Endothelial cell (in vitro differentiated cells): ENCODE measurements at regions not wholly inside any gene's neighbourhood (a gene's known extent, or its start where the extent isn't known, plus 50 kb on each side); places are given as distances from the start of the nearest gene placed in this dataset.

ENCODE experiments used
- DNase-seq: peaks from one replicate; pipeline ENCODE4 v3.0.0; 2021; ENCODE audit warnings: low spot score
- H3K27ac Mint-ChIP-seq: one replicate; pipeline ENCODE4 v1.8.0; 2021; ENCODE audit warnings: mixed read lengths, inconsistent platforms; ENCODE audit not compliant: unreplicated experiment
- H3K27me3 Mint-ChIP-seq: one replicate; pipeline ENCODE4 v1.8.0; 2021; ENCODE audit warnings: mild to moderate bottlenecking, moderate library complexity, mixed read lengths, inconsistent platforms; ENCODE audit not compliant: unreplicated experiment
- H3K36me3 Mint-ChIP-seq: one replicate; pipeline ENCODE4 v1.8.0; 2021; ENCODE audit warnings: mild to moderate bottlenecking, low read depth, mixed read lengths, inconsistent platforms; ENCODE audit not compliant: unreplicated experiment
- H3K4me1 Mint-ChIP-seq: one replicate; pipeline ENCODE4 v1.8.0; 2021; ENCODE audit warnings: mild to moderate bottlenecking, mixed read lengths, inconsistent platforms; ENCODE audit not compliant: unreplicated experiment
- H3K4me3 Mint-ChIP-seq: one replicate; pipeline ENCODE4 v1.8.0; 2021; ENCODE audit warnings: mild to moderate bottlenecking, mixed read lengths, inconsistent platforms; ENCODE audit not compliant: unreplicated experiment
- H3K9me3 Mint-ChIP-seq: one replicate; pipeline ENCODE4 v1.8.0; 2021; ENCODE audit warnings: mixed read lengths, inconsistent platforms; ENCODE audit not compliant: unreplicated experiment
- TF ChIP-seq, protein P1 (sequence below): fragments of 200-600 bp; sonication (generic); IDR thresholded peaks from one replicate; pipeline ENCODE4 v1.5.0; 2021; ENCODE audit warnings: antibody characterized with exemption; ENCODE audit not compliant: unreplicated experiment

DNA sequence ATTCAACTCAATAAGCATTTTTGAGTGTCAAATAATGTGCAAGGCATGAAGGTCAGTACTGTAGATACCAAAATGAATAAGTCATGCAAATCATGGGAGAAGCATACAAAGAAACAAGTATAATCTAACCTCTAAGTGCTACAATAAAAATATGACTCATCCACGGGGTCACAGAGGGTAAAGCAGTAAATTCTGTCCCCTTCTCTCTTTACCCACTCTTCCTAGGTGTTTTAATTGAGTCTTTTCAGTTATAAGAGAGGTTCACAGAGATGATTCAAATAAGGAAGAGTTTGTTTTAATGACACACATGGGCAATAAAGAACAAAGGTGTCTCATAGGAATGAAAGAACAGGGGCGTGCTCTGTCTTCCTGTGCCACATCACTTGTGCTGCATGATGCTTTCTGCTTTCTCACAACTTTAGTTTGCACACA lies 71.5 kb upstream of the DAAM1 start:
- H3K27me3 Mint-ChIP-seq, result no peaks in the 10 kb centered on the region

DNA sequence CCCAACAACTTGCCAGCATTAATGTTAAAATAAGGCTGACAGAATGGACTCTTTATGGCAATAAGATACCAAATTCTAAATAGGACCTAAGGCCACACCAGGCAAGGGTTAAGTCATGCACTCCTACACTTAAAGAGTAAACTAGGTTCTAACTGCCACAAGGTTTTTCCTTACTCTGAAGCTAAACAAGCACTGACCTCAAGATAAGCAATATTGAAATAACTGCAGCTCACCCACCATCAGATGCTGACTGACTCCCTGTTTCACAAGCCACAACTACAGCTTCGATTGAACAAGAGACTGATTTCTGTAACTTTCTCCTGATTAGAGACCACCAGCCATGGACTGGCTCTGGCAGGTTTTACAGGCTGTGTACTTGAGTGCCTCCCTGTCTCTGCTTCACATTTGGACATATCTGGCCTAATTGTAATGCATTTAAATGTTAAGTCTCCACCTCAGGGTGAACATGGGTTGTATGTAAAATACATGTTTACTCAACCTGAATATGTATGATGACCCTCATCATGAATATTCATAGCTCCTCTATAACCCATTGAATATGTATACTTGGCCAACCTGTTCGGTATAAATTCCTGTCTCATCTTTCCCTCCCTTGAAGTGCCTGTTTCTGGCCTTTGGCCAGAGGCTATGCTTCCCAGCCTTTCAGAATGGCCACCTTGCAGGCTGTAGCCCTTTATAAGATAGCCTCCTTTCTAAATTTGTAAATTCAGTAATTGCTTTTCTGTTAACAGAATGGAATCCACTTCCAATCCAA lies 70.5 kb upstream of the DAAM1 start:
- Mint-ChIP-seq H3K9me3 (no peaks in the 10 kb centered on the region), H3K27me3 (no peaks in the 10 kb centered on the region), H3K27ac (no peak overlapping the region), H3K36me3 (no peaks in the 10 kb centered on the region), H3K4me3 (no peak overlapping the region), H3K4me1 (no peaks in the 10 kb centered on the region)
- TF ChIP-seq, protein P1, sequence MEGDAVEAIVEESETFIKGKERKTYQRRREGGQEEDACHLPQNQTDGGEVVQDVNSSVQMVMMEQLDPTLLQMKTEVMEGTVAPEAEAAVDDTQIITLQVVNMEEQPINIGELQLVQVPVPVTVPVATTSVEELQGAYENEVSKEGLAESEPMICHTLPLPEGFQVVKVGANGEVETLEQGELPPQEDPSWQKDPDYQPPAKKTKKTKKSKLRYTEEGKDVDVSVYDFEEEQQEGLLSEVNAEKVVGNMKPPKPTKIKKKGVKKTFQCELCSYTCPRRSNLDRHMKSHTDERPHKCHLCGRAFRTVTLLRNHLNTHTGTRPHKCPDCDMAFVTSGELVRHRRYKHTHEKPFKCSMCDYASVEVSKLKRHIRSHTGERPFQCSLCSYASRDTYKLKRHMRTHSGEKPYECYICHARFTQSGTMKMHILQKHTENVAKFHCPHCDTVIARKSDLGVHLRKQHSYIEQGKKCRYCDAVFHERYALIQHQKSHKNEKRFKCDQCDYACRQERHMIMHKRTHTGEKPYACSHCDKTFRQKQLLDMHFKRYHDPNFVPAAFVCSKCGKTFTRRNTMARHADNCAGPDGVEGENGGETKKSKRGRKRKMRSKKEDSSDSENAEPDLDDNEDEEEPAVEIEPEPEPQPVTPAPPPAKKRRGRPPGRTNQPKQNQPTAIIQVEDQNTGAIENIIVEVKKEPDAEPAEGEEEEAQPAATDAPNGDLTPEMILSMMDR, result no peak
- no peak for DNase-seq

More for the DNA sequence above, 71.5 kb upstream of the DAAM1 start:
- no peaks in the 10 kb centered on the region for H3K36me3 Mint-ChIP-seq
- TF ChIP-seq, protein P1, result no peak
- H3K4me3 Mint-ChIP-seq, result no peak overlapping the region
- H3K4me1 Mint-ChIP-seq, result no peaks in the 10 kb centered on the region
- H3K27ac Mint-ChIP-seq, result no peak overlapping the region
- H3K9me3 Mint-ChIP-seq, result no peaks in the 10 kb centered on the region
- no peak for DNase-seq

DNA sequence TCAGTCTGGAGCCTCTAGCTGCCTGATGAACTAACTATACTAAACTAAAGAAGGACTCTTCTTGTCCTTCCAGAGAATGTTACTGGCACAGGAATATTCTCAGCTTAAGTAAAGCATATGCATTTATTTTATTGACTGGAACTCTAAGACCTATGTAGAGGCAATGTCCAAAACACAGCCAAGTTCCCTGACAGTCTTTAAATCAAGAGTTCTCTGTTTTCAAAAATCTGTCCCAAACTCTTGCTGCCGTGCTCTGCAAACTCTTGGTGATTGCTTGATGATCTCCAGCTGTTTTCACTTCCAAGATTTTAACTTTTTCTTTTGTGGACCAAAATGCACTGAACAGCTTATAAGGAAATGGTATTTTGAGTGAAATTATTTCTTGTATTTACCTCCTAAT lies 67.5 kb upstream of the DAAM1 start:
- no peaks in the 10 kb centered on the region for H3K36me3 Mint-ChIP-seq
- H3K27me3 Mint-ChIP-seq, result no peaks in the 10 kb centered on the region
- no peak overlapping the region for H3K4me3 Mint-ChIP-seq
- H3K4me1 Mint-ChIP-seq, result no peaks in the 10 kb centered on the region
- no peaks in the 10 kb centered on the region for H3K9me3 Mint-ChIP-seq
- TF ChIP-seq, protein P1, result no peak
- no peak overlapping the region for H3K27ac Mint-ChIP-seq
- DNase-seq, result no peak

DNA sequence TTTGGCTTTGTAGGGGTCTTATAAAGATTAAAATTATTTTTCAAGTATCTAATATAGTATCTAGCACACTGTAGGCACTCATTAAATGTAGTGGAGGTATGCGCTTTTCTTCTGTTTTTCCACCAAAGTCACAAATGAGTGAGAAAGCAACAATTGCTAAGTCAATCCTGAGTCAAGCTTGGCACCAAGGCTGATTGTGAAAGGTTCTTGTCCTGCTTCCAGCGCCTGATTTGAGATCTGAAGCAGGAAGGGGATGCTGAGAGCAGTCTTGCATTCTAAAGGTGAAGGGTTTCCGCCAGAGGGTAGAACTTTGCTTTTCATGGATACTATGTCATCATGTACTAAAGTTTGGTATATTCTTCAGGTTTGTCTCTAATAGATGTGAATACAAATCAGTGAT lies 64.9 kb upstream of the DAAM1 start:
- H3K4me3 Mint-ChIP-seq, result no peak overlapping the region
- H3K4me1 Mint-ChIP-seq, result no peaks in the 10 kb centered on the region
- no peaks in the 10 kb centered on the region for H3K27me3 Mint-ChIP-seq
- TF ChIP-seq, protein P1, result no peak
- H3K9me3 Mint-ChIP-seq, result no peaks in the 10 kb centered on the region
- no peaks in the 10 kb centered on the region for H3K36me3 Mint-ChIP-seq
- H3K27ac Mint-ChIP-seq, result no peak overlapping the region
- peak; percentile 9 for DNase-seq

DNA sequence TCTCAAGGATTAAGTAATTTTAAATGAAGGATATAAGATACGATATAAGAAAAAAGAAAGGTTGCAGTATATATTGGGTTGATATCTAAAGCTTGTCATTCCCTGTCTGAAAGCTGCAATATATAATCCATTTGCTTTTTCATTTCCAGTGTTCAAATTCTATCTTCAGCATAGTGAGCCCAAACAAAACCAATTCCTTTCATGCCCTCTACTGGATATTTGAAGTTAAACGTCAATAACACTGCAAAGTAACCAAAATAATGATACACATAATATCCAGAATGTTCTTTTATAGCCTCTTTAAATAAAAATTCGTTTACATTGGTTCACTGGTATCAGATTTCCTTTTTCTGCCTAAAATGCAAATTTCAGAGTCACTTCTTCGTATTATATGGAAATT lies 64.5 kb upstream of the DAAM1 start:
- TF ChIP-seq, protein P1, result no peak
- Mint-ChIP-seq H3K36me3 (no peaks in the 10 kb centered on the region), H3K4me3 (no peak overlapping the region), H3K27me3 (no peaks in the 10 kb centered on the region), H3K9me3 (no peaks in the 10 kb centered on the region), H3K27ac (no peak overlapping the region), H3K4me1 (no peaks in the 10 kb centered on the region)
- no peak for DNase-seq
